ENCODE measurements at regions not wholly inside any gene's neighbourhood (a gene's known extent, or its start where the extent isn't known, plus 50 kb on each side); places are given as distances from the start of the nearest gene placed in this dataset.
"Not testable (repeated sequence)": the region's sequence is repeated elsewhere in the genome, so short reads cannot be mapped to it uniquely, and the experiment has no call there.

DNA sequence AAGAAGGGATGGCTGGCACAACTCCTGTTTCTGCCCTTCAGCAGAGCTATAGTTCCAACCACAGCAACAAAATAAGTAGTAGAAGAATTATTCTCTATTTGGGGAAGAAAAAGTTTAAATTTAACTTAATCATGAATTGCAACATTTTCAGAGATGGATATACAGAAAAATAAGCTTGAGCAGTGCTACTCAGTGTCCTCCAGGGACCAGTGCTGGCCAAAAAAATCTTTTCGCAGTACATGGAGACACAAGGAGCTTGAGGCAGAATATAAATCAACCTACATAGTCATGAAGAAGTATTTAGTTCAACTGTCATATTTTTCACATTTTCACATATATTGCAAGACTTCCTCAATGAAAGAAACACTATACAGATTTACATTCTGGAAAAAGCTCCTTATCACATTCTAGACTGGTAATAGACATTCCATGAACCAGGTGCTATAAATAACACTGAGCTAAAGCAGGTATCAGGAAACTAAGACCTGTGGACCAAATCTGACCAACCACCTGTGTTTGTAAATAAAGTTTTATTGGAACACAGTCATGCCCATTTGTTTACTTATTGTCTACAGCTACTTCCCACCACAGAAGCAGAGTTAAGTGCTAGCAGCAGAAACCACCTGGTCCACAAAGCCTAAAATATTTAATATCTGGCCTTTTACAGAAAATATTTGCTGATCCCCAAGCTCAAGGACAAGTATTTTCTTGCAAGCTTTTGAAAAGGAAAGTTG is 101.9 kb downstream of the RGS21 start:
- no peak for DNase-seq (ENCODE audit: low spot score)

DNA sequence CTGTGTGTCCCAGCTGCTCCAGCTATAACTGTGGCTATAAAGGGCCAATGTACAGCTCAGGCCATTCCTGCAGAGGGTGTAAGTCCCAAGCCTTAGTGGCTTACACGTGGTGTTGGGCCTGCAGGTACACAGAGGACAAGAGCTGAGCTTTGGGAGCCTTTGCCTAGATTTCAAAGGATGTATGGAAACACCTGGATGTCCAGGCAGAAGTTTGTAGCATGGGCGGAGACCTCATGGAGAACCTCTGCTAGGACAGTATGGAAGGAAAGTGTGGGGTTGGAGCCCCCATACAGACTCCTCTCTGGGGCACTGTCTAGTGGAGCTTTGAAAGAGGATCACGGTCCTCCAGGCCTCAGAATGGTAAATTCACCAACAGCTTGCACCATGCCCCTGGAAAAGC is 113.9 kb downstream of the RGS21 start:
- DNase-seq (ENCODE audit: low spot score) = no peak

DNA sequence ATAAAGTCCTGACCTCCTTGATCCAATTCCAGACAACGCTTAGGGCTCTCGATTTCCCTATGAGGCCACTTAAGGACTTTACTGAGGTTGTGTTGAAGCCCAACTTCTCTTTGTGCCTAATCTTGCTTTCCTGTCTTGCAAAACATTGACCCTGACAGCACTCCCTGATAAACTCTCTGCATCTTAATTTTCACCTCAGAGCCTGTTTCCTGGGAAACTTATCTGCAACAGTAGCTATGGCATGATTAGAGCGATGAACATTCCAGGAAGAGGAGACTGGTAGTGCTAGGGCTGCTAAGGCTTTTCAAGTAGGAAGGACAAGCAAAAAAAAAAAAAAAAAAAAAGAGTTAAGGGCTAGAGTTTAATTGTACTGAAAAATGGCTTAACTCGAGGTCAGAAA is 118.9 kb downstream of the RGS21 start:
- no peak for DNase-seq (ENCODE audit: low spot score)

DNA sequence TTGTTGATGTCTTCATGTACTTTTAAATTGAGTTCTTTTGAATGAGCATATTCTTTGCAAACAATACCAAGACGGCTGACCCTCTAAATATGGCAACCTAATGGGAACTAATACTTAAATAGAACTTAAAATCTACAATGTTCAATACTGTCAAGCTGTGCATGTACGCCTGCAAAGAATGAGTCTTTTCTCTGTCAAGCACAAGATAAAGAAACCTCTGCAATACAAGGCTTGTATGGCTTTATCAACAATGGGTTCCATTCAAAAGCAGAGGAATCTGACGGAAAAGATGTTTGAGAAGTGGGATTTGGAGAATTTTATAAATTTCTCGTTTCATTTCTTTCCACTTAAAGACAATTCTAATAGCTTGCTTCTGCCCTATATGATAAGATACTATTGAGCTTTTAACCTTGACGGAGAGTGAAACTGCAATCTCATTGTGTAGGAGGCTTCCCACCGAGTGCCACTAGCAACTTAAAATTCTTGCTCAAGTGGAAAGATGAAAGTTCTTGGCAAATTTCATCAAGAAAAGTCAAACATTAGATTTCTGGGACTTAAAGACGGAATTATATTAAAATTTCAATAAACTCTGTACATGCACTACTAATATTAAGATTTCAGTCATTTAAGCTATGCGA is 119.8 kb downstream of the RGS21 start:
- DNase-seq (ENCODE audit: low spot score) = no peak

GRCh38 chr1:192438737-192439136 is 121.9 kb downstream of the RGS21 start:
- DNase-seq (ENCODE audit: low spot score) = no peak

GRCh38 chr1:192439373-192440025 is 122.7 kb downstream of the RGS21 start:
- DNase-seq (ENCODE audit: low spot score) = no peak

DNA sequence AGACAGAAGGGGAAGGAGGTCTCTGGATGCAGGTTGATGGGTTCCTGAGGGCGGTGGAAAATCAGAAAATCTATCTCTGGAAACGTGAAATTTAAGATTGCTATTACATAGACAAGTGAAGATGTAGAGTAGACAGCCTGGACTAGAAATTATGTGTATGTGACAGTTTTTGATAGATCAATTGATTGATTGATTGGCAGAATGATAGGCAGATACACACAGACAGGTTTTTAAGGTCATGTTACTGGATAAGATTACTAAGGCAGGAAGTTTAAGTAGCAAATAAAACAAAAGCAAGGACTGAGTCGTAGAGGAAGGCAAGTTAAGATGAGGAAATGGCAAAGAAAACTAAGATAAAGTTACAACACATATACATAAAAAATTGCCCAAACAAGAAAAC is 124.7 kb downstream of the RGS21 start:
- DNase-seq (ENCODE audit: low spot score) = no peak

DNA sequence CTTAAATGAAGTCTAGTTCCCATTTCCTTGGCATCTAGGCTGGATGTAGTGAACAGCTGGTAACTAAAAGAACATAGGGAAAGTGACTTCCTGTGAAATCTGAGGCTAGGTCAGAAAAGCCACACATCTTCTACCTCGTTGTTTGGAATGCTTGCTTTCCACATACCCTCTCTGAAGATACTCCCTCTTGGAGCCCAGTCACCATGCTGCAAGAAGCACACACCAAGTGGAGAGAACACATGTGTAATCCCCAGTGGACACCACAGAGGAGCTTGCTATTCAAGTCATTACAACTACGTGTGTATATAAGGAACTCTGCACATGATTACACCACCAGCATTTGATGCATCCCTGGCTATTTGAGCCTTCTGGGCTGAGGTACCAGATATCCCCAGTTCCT is 125.9 kb downstream of the RGS21 start:
- DNase-seq (ENCODE audit: low spot score) = no peak

- DNase-seq (ENCODE audit: low spot score) = no peak
Measured at GRCh38 chr1:192443616-192444015, 126.8 kb downstream of the RGS21 start.

DNA sequence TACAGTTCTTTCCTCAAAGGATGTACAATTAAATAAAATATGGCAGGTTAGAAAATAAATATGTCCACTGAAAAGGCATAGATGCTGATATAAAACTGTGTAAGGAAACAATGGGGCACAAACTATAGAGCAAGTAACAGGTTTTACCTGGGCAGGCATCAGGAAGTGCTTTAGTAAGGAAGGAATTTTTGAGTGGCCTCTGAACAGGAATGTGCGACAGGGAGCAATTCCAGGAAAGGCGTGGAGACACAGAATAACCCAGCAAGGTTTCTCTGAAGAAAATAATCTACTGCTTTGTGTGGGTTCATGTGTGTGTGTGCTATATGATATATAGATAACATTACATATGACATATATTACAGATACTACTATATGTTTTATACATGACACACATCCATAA is 128.4 kb downstream of the RGS21 start:
- DNase-seq (ENCODE audit: low spot score) = no peak

DNA sequence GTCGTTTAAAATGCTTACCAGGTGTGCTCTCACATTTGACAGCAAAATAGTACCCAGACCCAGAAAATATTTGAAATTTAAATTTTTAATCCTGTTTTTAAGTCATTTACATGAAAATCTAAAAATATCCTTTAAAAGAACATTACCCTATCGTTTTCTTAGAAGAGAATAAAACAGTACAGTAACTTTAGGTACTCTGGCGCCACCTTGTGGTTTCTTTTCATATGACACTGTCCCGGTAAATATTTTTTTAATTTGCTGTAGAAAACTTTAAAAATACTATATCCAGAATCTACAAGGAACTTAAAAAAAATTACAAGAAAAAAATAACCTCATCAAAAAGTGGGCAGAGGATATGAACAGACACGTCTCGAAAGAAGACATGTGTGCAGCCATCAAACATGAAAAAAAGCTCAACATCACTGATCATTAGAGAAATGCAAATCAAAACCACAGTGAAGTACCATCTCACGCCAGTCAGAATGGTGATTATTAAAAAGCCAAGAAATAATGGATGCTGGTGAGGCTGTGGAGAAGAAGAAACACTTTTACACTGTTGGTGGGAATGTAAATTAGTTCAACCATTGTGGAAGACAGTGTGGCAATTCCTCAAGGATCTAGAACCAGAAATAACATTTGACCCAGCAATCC is 129.2 kb downstream of the RGS21 start:
- peak; percentile 63 for DNase-seq (ENCODE audit: low spot score)

GRCh38 chr1:192448026-192448578 is 127.5 kb upstream of the RGS1 start:
- DNase-seq (ENCODE audit: low spot score) = no peak

- DNase-seq (ENCODE audit: low spot score) = no peak
Measured at GRCh38 chr1:192453360-192453992, 122.1 kb upstream of the RGS1 start.

- DNase-seq (ENCODE audit: low spot score) = no peak
Measured at GRCh38 chr1:192459467-192459866, 116.1 kb upstream of the RGS1 start.

GRCh38 chr1:192461684-192462083 is 113.9 kb upstream of the RGS1 start:
- no peak for DNase-seq (ENCODE audit: low spot score)

GRCh38 chr1:192462616-192463015 is 113.0 kb upstream of the RGS1 start:
- DNase-seq (ENCODE audit: low spot score) = no peak

GRCh38 chr1:192463661-192464060 is 111.9 kb upstream of the RGS1 start:
- DNase-seq (ENCODE audit: low spot score) = no peak

DNA sequence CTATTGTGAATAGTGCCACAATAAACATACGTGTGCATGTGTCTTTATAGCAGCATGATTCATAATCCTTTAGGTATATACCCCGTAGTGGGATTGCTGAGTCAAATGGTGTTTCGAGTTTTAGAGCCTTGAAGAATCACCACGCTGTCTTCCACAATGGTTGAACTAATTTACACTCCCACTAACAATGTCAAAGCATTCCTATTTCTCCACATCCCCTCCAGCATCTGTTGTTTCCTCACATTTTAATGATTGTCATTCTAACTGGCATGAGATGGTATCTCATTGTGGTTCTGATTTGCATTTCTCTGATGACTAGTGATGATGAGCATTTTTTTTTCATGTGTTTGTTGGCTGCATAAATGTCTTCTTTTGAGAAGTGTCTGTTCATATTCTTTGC is 110.4 kb upstream of the RGS1 start:
- not testable (repeated sequence) for DNase-seq (ENCODE audit: low spot score)

DNA sequence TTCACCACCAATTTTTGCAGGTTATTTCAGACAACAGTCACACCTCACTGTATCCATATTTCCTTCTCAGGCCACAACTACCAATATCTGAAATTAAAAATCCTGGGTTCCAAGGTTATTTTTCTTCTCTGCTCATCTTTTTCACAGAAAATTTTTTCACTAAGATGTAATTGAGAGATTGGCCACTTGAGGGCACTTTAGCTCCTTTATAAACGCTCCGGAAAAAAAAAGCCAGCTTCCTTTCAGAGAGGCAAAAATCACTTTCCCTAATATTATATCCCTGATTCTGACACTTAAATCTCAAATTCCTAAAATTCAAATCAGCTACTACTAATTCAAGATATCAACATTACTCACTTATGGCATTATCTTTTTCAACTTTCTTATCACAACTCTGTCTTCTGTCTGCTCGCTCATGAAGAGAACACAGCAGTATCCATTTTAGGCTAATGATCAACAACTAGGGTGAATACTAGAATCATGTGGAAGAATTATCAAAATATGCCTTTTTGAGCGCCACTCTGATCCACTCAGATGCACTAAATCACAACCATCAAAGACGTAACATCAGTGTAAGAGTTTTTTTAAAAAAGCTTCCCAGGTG is 101.4 kb upstream of the RGS1 start:
- DNase-seq (ENCODE audit: low spot score) = peak; percentile 26

- no peak for DNase-seq (ENCODE audit: low spot score)
Measured at GRCh38 chr1:192475329-192475728, 100.2 kb upstream of the RGS1 start.

- no peak for DNase-seq (ENCODE audit: low spot score)
Measured at GRCh38 chr1:192475970-192476369, 99.6 kb upstream of the RGS1 start.

All from activated CD4-positive, alpha-beta T cell treated with anti-CD3 and anti-CD28 coated beads, Interleukin-2, Interleukin-4, amounts not matched to agents 100 ng/mL and 50 ng/mL, durations not matched to agents 16 hours and 8 hours (primary cell).